RCC 7860 (cell line): ENCODE measurements at regions not wholly inside any gene's neighbourhood (a gene's known extent, or its start where the extent isn't known, plus 50 kb on each side); places are given as distances from the start of the nearest gene placed in this dataset.

Experiments used
- DNase-seq: peaks from one replicate; pipeline ENCODE4 v3.0.0-alpha.2; 2015; ENCODE audit warnings: low spot score
- FAIRE-seq: peaks from 2 replicates; lab custom pipeline; 2012; peaks lifted over from hg19 to GRCh38; lab: Jason Lieb, UNC

DNA sequence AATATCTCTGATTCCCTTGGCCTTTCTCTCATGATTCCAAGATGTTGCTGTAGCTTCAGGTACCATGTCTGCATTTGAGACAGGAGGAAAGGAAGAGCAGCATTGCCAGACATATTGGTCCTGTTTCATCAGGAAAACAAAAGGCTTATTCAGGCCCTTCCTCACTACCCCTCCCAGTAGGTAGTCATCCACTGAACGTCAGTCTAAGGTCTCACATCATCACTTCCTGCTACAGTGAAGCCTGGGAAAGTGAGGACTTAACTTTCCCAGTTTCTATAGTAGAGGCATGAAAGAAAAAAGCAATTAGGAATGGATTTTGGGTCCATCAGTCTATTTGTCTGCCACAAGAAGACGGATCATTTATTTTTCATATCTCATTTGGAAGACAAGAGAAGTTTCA lies 85.7 kb upstream of the SOX4 start:
- FAIRE-seq, result no peak
- DNase-seq, result no peak

GRCh38 chr6:21508753-21509152 lies 84.8 kb upstream of the SOX4 start:
- no peak for DNase-seq
- no peak for FAIRE-seq

DNA sequence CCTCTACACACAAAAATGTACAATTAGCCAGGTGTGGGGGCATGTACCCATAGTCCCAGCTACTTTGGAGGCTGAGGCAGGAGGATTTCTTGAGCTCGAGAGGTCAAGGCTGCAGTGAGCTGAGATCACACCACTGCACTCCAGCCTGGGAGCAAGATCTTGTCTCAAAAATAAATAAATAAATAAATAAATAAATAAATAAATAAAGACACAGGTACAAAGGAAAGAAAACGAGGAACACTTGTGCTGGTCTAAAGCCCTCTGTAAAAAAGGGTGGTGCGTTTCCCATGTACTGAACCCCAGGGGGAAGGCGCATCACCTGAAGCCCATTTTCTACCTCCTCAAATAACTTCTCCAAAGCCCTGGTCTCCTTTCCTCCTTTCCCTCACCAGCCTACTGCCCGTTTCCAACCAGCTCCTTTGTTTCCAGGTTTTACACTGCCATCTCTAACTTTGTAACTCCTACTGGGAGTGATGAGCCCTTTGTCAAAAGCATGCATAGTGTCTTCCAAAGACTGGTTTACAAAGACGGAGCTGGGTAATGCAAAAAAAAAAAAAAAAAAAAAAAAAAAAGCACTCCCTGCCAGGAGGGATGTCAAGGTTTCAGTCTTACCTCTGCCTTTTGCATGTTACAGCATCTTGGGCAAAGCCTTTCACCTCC lies 81.5 kb upstream of the SOX4 start:
- FAIRE-seq (no peak), DNase-seq (no peak)

DNA sequence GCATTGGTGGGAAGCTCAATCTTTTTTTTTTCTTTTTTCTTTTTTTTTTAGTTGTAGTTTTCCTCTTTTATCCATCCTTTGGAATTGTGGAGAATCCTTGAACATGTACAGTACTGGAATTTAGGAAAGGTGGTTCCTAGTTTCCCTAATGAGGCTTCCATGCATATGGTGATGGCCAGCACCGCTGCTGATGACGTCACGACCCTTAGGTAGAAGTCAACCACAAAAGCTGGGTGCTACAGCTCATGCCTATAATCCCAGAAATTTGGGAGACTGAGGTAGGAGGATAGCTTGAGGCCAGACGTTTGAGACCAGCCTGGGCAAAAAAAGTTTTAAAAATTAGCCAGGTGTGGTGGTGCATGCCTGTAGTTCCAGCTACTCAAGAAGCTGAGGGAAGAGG lies 79.3 kb upstream of the SOX4 start:
- FAIRE-seq, result no peak
- DNase-seq, result no peak

- DNase-seq (no peak), FAIRE-seq (no peak)
Observed at GRCh38 chr6:21518317-21518716, 75.2 kb upstream of the SOX4 start.

GRCh38 chr6:21519642-21520041 lies 73.9 kb upstream of the SOX4 start:
- FAIRE-seq, result no peak

DNA sequence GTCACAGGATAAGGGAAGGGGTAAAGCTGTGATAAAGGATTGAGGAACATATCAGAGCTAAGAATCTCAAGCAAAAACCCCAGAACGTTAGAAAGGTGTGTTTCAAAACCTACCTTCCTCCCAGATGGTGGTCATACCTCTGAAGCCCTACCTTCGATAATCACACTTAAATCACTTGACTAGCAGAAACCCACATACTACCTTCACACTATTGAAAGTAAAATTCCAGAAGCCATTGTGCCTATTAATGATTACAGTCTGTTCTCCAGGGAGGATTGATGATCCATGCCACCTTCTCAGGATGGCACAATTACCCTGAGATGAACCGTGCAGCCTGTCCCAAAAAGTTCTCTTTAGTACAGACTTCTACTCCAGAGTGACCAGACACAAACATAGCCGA lies 72.3 kb upstream of the SOX4 start:
- DNase-seq (no peak), FAIRE-seq (no peak)

More at GRCh38 chr6:21519642-21520041, 73.9 kb upstream of the SOX4 start:
- DNase-seq, result no peak

GRCh38 chr6:21522143-21522747 lies 71.3 kb upstream of the SOX4 start:
- DNase-seq, result no peak

DNA sequence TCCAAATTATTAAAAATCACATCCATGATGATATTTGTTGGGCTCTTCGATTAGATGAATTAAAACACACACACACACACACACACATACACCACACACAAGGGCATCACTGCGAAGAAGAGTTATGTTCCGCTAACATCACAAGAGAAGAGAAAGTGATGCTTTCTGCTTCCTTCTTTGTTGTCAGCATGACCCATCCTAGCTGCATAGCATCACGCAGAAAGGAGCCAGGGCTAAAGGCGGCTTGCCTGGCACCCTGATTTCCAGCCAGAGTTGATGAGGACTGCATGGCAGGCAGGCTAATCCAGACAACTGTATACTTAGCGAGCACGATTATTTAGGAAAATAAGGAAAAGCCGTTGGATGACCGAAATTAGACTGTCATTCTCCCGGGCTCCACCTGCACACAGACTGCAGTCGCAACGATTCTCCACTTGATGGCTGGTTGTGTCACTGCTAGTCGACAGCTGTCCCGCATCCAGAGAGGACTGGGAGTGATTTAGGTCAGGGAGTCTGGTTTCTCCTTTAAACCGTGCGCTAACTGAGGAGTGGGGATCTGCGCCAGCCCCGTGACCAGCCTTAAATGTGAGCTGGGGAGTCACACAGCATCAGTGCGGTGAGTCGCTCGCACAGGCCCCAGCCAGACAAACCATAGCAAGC lies 70.6 kb upstream of the SOX4 start:
- FAIRE-seq (no peak), DNase-seq (no peak)

More at GRCh38 chr6:21522143-21522747, 71.3 kb upstream of the SOX4 start:
- no peak for FAIRE-seq

GRCh38 chr6:21523652-21524051 lies 69.9 kb upstream of the SOX4 start:
- no peak for FAIRE-seq
- DNase-seq, result no peak

DNA sequence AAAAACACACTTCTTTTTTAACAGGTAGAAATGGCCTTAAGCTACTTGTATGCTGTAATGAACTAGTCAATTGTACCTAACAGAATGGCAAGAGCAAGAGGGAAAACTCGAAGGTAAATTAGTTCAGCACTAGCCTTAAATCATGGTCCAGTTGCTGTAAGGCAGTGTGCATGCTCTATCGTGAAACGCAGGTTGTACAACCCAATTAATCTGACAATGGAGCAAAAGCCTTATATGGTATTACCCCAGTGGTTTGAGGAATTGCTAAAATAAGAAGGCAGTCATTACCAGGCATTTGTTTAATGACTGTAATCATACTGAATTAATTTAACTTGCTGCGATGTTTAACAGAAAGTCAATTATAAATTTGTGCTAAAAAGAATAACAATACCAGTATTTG lies 69.3 kb upstream of the SOX4 start:
- FAIRE-seq, result no peak

GRCh38 chr6:21526974-21527373 lies 66.6 kb upstream of the SOX4 start:
- FAIRE-seq, result no peak
- no peak for DNase-seq

More for the DNA sequence above, 69.3 kb upstream of the SOX4 start:
- DNase-seq, result no peak

- FAIRE-seq (no peak), DNase-seq (no peak)
Observed at GRCh38 chr6:21527731-21528130, 65.8 kb upstream of the SOX4 start.

GRCh38 chr6:21529431-21529830 lies 64.1 kb upstream of the SOX4 start:
- no peak for FAIRE-seq

GRCh38 chr6:21531393-21531792 lies 62.2 kb upstream of the SOX4 start:
- DNase-seq (no peak), FAIRE-seq (no peak)

More at GRCh38 chr6:21529431-21529830, 64.1 kb upstream of the SOX4 start:
- DNase-seq, result no peak

- FAIRE-seq (no peak), DNase-seq (no peak)
Observed at GRCh38 chr6:21533678-21534077, 59.9 kb upstream of the SOX4 start.

DNA sequence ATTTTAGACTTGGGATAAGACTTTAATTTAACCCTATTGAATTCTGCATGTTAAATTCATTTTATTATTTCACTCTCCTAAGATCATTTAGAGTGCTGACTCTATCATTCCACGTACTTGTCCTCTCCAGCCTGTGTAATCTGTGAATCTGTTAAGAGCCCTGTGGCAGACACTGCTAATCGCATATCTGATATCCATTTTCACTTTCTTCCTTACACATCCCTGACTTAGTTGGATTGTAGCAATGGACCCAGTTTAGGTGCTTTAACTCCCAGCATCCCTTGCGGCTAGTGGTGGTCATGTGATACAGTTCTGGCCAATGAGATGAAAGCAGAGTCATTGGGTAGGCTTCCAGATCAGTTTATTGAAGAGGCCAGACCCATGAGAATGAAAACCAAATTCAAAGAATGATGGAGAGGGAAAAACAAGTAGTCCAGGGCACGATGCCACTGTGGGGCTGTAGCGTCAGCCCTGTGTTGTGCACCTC lies 57.2 kb upstream of the SOX4 start:
- FAIRE-seq, result no peak
- DNase-seq, result no peak

DNA sequence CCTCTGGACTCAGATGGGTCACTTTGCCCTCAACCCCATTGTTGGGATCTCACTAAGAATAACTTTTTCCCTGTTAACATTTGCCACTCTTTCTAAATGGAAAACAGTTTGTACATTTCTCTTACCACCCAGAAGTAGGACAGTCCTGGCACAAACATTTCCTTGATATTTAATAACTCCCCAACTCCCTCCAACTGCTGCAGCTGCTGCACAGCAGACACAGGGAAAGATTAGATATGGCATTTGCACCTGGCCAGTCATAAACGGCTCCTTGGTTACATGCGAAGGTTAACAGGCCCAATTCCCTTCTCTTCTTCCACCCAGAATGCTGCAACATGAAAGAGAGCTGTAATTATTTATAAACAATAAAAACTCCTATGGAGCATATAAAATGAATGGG lies 55.9 kb upstream of the SOX4 start:
- DNase-seq, result no peak
- FAIRE-seq, result no peak

DNA sequence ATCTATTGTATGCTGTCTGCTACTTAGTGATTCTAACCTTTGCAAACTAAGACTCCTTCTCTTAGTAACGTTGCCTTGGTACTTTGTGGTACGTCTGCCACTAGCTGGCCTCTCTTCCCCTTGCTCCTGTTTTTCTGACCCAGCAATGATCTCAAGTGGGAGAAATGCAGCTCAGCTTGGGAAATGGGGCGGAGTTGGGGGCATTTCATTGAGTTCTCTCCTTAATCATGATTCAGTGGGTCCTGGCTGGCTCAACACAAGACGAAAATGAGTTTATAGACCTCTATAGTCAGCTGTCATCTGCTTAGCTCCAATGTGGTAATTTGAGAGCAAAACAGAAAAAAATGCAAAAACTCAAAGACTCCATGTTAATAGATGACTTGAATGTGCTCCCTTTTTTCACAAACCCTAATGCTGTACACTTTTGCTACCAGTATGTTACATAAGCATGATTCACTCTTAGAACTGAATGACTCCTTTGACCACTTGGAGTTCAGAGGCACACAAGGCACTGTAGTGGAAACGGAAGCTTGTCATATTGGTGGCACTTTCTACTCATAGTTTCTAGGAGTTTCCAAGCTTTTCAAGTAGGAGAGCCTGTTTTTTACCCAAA lies 55.3 kb upstream of the SOX4 start:
- peak; percentile 56 for DNase-seq
- peak; percentile 63 for FAIRE-seq

DNA sequence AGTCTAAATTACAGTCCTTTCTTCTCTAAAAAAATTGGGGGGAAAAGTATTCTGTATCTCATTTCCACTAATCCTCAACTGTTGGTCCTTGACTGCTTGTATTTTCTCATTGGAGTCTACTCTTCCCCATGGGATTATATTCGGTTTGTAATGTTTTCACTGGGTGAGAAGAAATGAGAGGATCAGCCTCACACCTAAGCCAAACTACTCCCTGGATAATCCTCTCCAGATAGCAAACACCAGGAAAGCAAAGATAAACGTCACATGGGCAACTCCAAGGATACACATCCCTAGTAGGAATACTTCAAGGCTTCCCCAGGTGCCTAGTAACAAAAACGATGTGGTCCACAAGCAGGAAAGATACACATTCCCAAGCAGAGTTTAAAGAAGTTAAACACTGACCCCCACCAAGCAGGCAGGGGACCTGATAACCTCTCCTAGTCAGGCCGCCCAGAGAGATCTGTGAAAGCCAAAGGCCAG lies 53.9 kb upstream of the SOX4 start:
- DNase-seq (no peak), FAIRE-seq (no peak)
